ENCODE measurements at regions not wholly inside any gene's neighbourhood (a gene's known extent, or its start where the extent isn't known, plus 50 kb on each side); places are given as distances from the start of the nearest gene placed in this dataset.

DNA sequence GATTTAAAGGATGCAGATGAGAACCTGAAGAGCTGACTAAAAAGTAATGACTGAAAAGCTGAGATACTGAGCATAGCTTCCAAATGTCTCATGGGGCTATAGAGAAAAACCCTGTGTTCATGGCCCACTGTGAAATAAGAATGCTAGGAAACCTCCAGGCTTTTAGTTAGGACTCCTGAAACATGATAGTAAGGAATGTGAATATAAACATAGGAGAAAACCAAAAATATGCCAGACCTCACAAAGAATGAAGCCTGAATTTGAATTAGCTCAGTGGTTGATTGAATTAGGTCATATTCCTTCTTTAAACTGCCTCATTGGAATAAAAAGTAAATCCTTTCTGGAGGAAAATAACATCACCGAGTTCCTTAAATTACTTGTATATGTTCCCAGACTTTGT is 194.5 kb upstream of the NXPH2 start:
- POLR2A ChIA-PET, result no interaction called here
- no peaks in the 10 kb centered on the region for H3K27me3 ChIP-seq (ENCODE audit: insufficient read depth)
- H3K36me3 ChIP-seq (replicated peaks in 1 of 2; ENCODE audit: control insufficient read depth in 1 of 2, insufficient read depth in 2 of 2, low read length in 1 of 2), result no peaks in the 10 kb centered on the region
- no peaks in the 10 kb centered on the region for H4K20me1 ChIP-seq (ENCODE audit: insufficient read depth)
- H3K9me2 ChIP-seq, result peaks cover 7% of the 10 kb centered on the region; the same call in 1 of the 2 replicates
- H3K4me2 ChIP-seq, result no peak overlapping the region
- WGBS (ENCODE audit: low lambda C conversion rate), result 56% methylated on average over 1 of the region's 1 CpG
- CTCF ChIA-PET, result no interaction called here
- H3K4me3 ChIP-seq (ENCODE audit: low read depth in 2 of 2, low read length in 1 of 2), result no peak overlapping the region
- H3K79me2 ChIP-seq (ENCODE audit: insufficient read depth), result no peaks in the 10 kb centered on the region
- H3K27ac ChIP-seq (ENCODE audit: low read depth in 2 of 2, low read length in 1 of 2), result no peak overlapping the region
- no peak overlapping the region for H2AFZ ChIP-seq (ENCODE audit: low read depth)
- no peak for TF ChIP-seq FOXJ3 (CRISPR knock-in tag; IDR thresholded peaks at IDR 0.05)
- no peak for TF ChIP-seq FOXM1 (IDR thresholded peaks at IDR 0.05; ENCODE audit: low read depth)
- TF ChIP-seq, protein P1, sequence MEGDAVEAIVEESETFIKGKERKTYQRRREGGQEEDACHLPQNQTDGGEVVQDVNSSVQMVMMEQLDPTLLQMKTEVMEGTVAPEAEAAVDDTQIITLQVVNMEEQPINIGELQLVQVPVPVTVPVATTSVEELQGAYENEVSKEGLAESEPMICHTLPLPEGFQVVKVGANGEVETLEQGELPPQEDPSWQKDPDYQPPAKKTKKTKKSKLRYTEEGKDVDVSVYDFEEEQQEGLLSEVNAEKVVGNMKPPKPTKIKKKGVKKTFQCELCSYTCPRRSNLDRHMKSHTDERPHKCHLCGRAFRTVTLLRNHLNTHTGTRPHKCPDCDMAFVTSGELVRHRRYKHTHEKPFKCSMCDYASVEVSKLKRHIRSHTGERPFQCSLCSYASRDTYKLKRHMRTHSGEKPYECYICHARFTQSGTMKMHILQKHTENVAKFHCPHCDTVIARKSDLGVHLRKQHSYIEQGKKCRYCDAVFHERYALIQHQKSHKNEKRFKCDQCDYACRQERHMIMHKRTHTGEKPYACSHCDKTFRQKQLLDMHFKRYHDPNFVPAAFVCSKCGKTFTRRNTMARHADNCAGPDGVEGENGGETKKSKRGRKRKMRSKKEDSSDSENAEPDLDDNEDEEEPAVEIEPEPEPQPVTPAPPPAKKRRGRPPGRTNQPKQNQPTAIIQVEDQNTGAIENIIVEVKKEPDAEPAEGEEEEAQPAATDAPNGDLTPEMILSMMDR (IDR thresholded peaks at IDR 0.05), result no peak
- no peak for TF ChIP-seq RAD21 (IDR thresholded peaks at IDR 0.05; ENCODE audit: low read length)
- no peak for TF ChIP-seq RFX5 (IDR thresholded peaks at IDR 0.05; ENCODE audit: low read length)
- no peak for TF ChIP-seq NRF1 (IDR thresholded peaks at IDR 0.05; ENCODE audit: low read depth, low read length)
- TF ChIP-seq, protein P2, sequence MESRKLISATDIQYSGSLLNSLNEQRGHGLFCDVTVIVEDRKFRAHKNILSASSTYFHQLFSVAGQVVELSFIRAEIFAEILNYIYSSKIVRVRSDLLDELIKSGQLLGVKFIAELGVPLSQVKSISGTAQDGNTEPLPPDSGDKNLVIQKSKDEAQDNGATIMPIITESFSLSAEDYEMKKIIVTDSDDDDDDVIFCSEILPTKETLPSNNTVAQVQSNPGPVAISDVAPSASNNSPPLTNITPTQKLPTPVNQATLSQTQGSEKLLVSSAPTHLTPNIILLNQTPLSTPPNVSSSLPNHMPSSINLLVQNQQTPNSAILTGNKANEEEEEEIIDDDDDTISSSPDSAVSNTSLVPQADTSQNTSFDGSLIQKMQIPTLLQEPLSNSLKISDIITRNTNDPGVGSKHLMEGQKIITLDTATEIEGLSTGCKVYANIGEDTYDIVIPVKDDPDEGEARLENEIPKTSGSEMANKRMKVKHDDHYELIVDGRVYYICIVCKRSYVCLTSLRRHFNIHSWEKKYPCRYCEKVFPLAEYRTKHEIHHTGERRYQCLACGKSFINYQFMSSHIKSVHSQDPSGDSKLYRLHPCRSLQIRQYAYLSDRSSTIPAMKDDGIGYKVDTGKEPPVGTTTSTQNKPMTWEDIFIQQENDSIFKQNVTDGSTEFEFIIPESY (IDR thresholded peaks at IDR 0.05; ENCODE audit: borderline replicate concordance, low read depth), result no peak
- TF ChIP-seq, protein P3, sequence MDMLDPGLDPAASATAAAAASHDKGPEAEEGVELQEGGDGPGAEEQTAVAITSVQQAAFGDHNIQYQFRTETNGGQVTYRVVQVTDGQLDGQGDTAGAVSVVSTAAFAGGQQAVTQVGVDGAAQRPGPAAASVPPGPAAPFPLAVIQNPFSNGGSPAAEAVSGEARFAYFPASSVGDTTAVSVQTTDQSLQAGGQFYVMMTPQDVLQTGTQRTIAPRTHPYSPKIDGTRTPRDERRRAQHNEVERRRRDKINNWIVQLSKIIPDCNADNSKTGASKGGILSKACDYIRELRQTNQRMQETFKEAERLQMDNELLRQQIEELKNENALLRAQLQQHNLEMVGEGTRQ (IDR thresholded peaks at IDR 0.05; ENCODE audit: borderline replicate concordance, low read depth, low read length), result no peak
- TF ChIP-seq ELF1 (IDR thresholded peaks at IDR 0.05), result no peak
- TF ChIP-seq TCF12 (IDR thresholded peaks at IDR 0.05), result no peak
- TF ChIP-seq CHD2 (IDR thresholded peaks at IDR 0.05; ENCODE audit: low read length, partially characterized antibody), result no peak
- TF ChIP-seq TEAD4 (IDR thresholded peaks at IDR 0.05; ENCODE audit: borderline replicate concordance, insufficient read depth), result no peak
- no peak for TF ChIP-seq EP300 (IDR thresholded peaks at IDR 0.05; ENCODE audit: borderline replicate concordance in 1 of 2, low read depth in 1 of 2, low read length in 1 of 2)
- TF ChIP-seq RXRA (IDR thresholded peaks at IDR 0.05; ENCODE audit: borderline replicate concordance, low read depth), result no peak
- TF ChIP-seq, protein P4, sequence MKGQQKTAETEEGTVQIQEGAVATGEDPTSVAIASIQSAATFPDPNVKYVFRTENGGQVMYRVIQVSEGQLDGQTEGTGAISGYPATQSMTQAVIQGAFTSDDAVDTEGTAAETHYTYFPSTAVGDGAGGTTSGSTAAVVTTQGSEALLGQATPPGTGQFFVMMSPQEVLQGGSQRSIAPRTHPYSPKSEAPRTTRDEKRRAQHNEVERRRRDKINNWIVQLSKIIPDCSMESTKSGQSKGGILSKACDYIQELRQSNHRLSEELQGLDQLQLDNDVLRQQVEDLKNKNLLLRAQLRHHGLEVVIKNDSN (IDR thresholded peaks at IDR 0.05; ENCODE audit: borderline replicate concordance, low read depth), result no peak
- no peak for TF ChIP-seq MEF2A (IDR thresholded peaks at IDR 0.05; ENCODE audit: borderline replicate concordance, low read depth)
- no peaks in the 10 kb centered on the region for H3K4me1 ChIP-seq (ENCODE audit: control insufficient read depth in 1 of 2, insufficient read depth in 2 of 2, low read depth in 1 of 2, low read length in 1 of 2)
- H3K9me3 ChIP-seq, result no peaks in the 10 kb centered on the region
- DNase-seq, result no peak
- H3F3A ChIP-seq (replicated peaks; ENCODE audit: insufficient read depth), result no peaks in the 10 kb centered on the region
- no peak overlapping the region for H3K9ac ChIP-seq

All from SK-N-SH (cell line).